ENCODE measurements at regions not wholly inside any gene's neighbourhood (a gene's known extent, or its start where the extent isn't known, plus 50 kb on each side); places are given as distances from the start of the nearest gene placed in this dataset.

- no peak for TF ChIP-seq CTCF (conservative IDR thresholded peaks at IDR 0.05)
- no peak for TF ChIP-seq ZFX (IDR thresholded peaks at IDR 0.05)
Measured at GRCh38 chr18:44066541-44066940, 614.1 kb upstream of the SETBP1 start.
